ENCODE measurements at regions not wholly inside any gene's neighbourhood (a gene's known extent, or its start where the extent isn't known, plus 50 kb on each side); places are given as distances from the start of the nearest gene placed in this dataset.

- DNase-seq: no peak
These were observed 101.7 kb upstream of the CTTNBP2 start for GRCh38 chr7:117974891-117975290.

- DNase-seq: no peak
These were observed 102.2 kb upstream of the CTTNBP2 start for GRCh38 chr7:117975476-117975875.

- DNase-seq: no peak
These were observed 106.8 kb upstream of the CTTNBP2 start for GRCh38 chr7:117979954-117980497.

GRCh38 chr7:117982071-117983055, 109.1 kb upstream of the CTTNBP2 start:
- DNase-seq: no peak

- DNase-seq: no peak
These were observed 113.5 kb upstream of the CTTNBP2 start for GRCh38 chr7:117986645-117987269.

GRCh38 chr7:117990834-117991233, 117.6 kb upstream of the CTTNBP2 start:
- no peak for DNase-seq

GRCh38 chr7:117992635-117993376, 119.6 kb upstream of the CTTNBP2 start:
- no peak for DNase-seq

- peak; percentile 66 for DNase-seq
These were observed 120.2 kb upstream of the CTTNBP2 start for GRCh38 chr7:117993377-117994003.

- DNase-seq: no peak
These were observed 122.8 kb upstream of the CTTNBP2 start for GRCh38 chr7:117995850-117996650.

- no peak for DNase-seq
These were observed 124.9 kb upstream of the CTTNBP2 start for GRCh38 chr7:117997862-117998825.

- DNase-seq: no peak
These were observed 127.4 kb upstream of the CTTNBP2 start for GRCh38 chr7:118000480-118001202.

GRCh38 chr7:118003476-118003875, 130.2 kb upstream of the CTTNBP2 start:
- DNase-seq: no peak

- no peak for DNase-seq
These were observed 131.8 kb upstream of the CTTNBP2 start for GRCh38 chr7:118005026-118005425.

GRCh38 chr7:118006979-118007378, 133.7 kb upstream of the CTTNBP2 start:
- no peak for DNase-seq

- DNase-seq: no peak
These were observed 136.2 kb upstream of the CTTNBP2 start for GRCh38 chr7:118009419-118009818.

GRCh38 chr7:118011652-118012051, 138.4 kb upstream of the CTTNBP2 start:
- DNase-seq: no peak

- DNase-seq: no peak
These were observed 140.2 kb upstream of the CTTNBP2 start for GRCh38 chr7:118013252-118014010.

- no peak for DNase-seq
These were observed 149.3 kb upstream of the CTTNBP2 start for GRCh38 chr7:118022546-118022945.

- DNase-seq: no peak
These were observed 153.6 kb upstream of the CTTNBP2 start for GRCh38 chr7:118026791-118027190.

All from hematopoietic multipotent progenitor cell treated with erythropoietin and hydrocortisone succinate and interleukin-3 and kit ligand, for 8 days (in vitro differentiated cells).